NOMO-1 (cell line): ENCODE measurements at regions not wholly inside any gene's neighbourhood (a gene's known extent, or its start where the extent isn't known, plus 50 kb on each side); places are given as distances from the start of the nearest gene placed in this dataset.

Experiments used
- DNase-seq, 2 experiments: peaks; one replicate each; lab custom pipeline; 2025; ENCODE audit not compliant: unreplicated experiment in 2 of 2; lab: John Stamatoyannopoulos, UW

DNA sequence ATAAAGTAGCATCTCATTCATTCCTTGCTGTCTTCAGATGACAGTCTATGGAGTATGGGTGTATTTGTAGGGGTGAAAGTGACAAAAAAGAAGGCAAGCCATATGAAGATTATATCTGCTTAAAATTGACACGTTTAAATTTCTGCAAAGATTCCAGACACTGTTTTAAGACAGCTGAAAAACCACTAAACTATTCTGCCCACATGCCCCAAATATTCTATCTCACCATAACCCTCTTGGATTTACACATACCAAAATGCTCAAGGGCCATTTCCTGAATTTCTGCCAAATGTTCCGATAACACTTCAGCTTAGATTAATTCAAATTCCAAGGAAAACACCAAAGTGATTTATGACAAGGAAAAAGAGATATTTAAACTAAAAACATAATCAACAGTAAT, 99.9 kb upstream of the IL6 start:
- DNase-seq, result no peak

GRCh38 chr7:22625251-22625650, 101.7 kb upstream of the IL6 start:
- no peak for DNase-seq

DNA sequence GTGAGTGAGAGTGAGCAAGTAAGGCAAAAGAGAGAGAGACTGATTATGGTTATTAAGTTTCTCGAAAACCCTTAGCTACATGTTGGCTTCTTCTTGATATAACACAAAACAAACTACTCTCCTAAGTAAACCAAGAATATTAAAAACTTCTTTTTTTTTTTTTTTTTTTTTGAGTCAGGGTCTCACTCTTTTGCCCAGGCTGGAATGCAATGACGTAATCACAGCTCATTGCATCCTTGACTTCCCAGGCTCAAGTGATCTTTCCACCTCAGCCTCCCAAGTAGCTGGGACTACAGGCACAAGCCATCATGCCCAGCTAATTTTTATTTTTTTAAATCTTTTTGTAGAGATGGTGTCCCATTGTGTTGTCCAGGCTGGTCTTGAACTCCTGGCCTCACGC, 102.2 kb upstream of the IL6 start:
- DNase-seq, result no peak

DNA sequence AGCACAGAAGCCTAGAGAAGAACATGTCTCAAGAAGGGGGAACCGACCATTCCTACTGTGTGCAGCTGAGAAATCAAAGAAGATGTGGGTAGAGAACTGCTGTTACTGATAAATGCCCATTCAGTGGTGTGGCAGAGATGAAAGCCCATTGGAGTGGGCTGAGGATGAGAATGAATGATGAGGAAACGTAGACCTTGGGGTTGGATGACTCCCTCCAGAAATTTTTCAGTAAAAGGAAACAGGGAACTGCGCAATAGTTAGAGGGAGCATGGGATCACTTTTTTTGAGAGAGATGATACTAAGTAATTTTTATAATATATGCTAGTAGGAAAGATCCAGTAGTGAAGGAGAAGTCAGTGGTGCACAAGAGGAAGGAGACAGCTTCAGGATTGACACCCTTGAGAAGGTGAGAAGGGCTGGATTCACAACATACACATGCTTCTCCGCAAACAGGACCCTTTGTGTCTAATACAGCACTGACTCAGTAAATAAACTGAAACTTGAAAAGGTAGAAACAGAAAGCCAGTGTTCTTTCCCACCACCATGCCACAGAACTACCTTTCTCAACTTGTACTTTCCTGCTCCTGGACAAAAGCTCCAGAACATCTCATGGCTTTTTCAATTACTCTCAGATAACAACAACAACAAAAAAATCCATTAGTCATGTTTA, 104.7 kb upstream of the IL6 start:
- no peak for DNase-seq

DNA sequence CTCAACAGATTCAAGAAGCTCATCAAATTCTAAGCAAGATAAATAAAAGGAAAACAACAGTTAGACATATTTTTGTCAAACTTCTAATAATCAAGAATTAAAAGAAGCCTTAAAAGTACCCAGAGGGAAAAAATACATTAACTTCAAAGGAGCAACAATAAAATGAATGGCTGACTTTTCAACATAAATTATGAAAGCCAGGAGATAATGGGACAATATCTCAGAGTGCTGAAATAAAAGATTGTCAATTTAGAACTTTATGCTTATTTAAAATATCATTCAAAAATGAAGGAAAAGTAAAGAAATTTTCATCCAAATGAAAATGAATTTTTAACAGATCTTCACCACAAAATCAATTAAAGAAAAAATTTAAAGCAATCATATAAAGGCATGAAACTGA, 108.5 kb upstream of the IL6 start:
- no peak for DNase-seq

- DNase-seq, result no peak
Observed at GRCh38 chr7:22617166-22617565, 109.8 kb upstream of the IL6 start.

GRCh38 chr7:22613496-22613895, 113.5 kb upstream of the IL6 start:
- no peak for DNase-seq

DNA sequence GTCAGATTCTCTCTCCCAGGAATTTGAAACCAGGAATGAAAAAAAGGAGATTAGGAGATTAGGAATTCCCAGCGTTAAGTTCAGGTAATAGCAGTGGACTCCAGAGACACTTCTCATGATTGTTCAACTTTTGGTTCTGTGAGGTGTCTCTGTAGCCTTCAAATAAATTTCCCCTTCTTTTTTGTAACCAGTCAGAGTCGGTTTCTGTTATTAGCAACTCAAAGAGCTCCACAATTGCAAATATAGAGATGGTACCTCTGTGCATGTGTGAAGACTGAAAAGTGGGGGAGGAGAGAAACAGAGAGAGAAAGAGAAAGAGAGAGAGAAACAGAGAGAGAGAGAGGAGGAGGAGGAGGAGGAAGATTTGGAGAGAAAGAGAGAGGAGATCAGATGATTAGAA, 112.8 kb upstream of the STEAP1B start:
- DNase-seq, result no peak

DNA sequence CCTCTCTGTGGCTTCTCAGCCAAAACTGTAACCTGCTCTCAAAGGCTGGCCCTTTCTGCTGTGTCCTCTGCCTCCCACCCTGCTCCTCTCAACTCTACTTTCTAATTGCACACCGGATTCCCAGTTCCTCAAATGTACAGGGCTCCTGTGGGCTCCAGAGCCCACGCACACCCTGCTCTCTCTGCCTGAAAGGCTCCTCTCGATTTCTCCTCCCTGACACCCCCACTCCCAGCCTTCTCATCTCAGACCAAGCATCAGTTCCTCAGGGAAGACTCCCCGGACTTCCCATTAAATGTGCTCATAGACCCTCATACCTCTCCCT, 111.7 kb upstream of the STEAP1B start:
- no peak for DNase-seq

DNA sequence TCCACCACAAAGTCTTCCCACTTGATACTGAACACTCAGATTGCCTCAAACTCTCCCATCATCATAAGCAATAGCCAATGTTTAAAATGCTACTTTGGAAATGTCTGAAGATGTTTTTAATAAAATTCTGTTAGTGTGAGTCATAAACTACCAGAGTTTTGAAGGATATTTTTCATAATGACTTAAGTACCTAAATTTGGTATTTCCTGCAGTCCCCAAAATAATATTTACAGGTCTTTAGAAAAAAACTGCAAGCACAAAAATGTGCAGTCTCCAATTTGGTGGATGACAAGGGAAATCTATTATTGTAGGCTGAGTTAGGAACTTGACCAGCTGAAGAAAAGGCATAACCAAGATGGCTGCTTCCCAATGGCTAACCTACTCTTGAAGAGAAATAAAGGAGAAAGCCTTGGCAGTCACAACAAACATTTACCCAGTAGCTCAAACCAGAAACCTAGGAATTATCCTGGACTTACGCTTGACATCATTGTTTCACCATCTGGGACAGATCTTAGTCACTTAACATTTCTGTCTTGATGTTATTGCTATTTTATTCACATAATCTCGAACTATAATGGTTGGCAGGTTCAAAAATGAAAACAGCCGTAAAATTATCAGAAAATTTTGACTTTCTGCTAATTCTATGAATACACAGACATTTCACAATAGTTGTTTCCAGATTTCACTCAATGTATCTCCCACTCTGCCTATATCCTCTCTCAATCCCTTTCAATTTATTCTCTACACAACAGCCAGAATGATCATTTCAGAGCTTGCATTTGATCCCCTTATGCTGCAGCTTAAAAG, 111.2 kb upstream of the STEAP1B start:
- DNase-seq, result no peak

DNA sequence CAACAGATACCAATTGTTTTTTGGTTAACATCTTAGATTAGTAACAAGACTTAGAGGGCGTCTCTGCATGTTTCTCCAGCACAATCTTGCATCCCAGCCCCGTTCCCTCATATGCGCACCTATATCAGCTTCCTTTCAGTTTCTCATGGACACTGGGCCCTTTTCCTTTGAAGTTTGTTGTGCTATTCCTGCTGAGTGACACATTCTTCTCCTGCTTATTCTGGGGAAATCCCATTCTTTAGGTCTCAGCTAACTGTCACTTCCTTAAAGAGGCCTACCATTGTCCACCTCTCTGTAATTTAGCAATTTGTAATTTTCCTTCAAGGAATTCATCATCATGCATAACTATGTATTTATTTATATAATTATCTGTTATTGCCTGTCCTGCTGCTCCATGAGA, 110.3 kb upstream of the STEAP1B start:
- DNase-seq, result no peak

GRCh38 chr7:22607180-22607579, 107.2 kb upstream of the STEAP1B start:
- no peak for DNase-seq

GRCh38 chr7:22604246-22604645, 104.3 kb upstream of the STEAP1B start:
- DNase-seq, result no peak

DNA sequence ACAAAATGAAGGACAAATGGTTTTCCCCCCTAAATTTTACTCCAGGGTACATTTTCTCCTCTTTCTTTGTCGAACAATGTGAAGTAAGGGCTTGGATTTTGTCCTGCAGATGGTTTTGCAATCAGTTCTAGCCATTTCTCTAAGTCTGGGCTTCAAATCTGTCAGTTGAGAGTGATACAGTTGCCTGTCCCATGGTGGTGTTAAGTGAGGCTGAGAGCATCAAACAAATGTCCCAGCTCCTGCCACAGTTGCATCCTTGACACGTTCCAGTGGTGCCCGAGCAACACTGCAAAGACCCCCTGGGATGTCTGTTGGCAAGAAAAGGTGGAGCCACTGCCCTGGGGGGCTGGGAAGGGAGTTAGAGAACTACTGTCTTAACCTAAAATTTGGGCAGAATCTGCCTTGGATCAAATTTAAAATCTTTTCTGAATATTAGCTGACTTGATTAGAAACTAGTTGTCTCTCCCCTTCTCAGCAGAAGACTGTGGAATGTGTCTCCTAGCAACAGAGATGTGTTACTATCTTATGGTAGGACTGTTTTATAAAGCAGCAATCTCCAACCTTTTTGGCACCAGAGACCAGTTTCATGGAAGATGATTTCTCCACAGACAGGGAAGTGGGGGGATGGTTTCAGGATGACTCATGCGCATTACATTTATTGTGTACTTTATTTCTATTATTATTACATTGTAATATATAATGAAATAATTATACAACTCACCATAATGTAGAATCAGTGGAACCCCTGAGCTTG, 102.0 kb upstream of the STEAP1B start:
- DNase-seq, result no peak

- DNase-seq, result no peak
Observed at GRCh38 chr7:22601408-22601807, 101.4 kb upstream of the STEAP1B start.

GRCh38 chr7:22601003-22601402, 101.0 kb upstream of the STEAP1B start:
- peak in 1 of 2 experiments; percentile 27 for DNase-seq

DNA sequence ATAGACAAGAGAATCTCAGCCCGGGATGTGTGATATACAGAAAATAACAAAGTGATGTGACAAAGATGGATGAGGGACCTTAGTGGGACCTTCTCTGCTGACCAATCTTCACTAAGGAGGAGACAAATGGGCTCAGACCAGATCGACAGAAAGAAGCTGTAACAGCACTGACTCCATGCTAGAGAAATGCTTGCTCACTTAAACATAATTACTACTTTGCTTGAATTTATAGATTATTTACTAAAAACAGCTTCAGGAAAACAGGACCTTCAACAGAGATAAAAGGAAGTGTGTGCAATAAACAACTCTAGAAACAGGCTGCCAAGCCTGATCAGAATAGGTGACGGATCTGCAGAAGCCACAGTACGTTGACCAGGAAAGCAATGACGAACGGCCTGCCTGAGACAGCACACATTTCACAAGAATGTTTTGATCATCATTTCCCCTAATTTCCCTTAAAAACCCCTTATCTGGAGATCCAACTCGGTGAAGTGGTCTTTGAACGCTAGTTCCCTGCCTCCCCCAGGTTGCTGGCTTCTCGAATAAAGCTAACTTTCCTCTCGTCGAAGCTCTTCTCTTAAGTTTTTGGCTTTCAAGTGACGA, 98.4 kb upstream of the STEAP1B start:
- no peak for DNase-seq

- no peak for DNase-seq
Observed at GRCh38 chr7:22597844-22598243, 97.9 kb upstream of the STEAP1B start.

DNA sequence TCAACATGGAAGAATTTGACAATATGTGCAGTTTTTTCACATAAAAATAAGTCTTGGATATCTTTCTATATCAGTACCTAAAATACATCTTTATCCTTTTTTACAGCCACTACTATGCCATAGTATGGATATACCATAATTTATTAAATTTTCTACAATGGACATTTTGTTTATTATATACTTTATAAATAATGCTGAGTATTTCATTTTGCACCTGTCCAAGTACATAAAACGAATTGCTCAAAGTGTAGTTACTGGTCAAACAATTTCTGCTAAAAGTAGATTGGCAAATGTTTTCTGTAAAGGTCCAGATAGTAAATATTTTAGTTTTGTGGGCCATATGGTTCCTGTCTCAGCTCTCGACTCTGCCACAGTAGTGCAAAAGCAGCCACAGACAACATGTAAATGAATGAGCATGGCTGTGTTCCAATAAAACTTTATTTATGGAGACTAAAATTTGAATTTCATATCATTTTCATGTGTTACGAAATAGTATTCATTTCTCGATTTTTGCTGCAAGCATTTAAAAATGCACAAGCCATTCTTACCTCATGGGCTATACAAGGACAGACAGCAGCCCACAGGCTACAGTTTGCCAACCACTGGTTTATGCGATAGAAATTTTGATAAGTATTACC, 96.9 kb upstream of the STEAP1B start:
- DNase-seq, result no peak

- DNase-seq, result no peak
Observed at GRCh38 chr7:22594020-22594419, 94.0 kb upstream of the STEAP1B start.

- DNase-seq, result no peak
Observed at GRCh38 chr7:22591271-22591670, 91.3 kb upstream of the STEAP1B start.
